Epithelial cell of proximal tubule (primary cell): ENCODE measurements at regions not wholly inside any gene's neighbourhood (a gene's known extent, or its start where the extent isn't known, plus 50 kb on each side); places are given as distances from the start of the nearest gene placed in this dataset.

Experiments used
- DNase-seq: peaks from one replicate; pipeline ENCODE4 v3.0.0-alpha.2; 2011; ENCODE audit warnings: low read depth
- H3K4me3 ChIP-seq: 2 replicates; pipeline ENCODE4 v1.5.1; 2011; ENCODE audit warnings: low read depth, mild to moderate bottlenecking, low read length
- TF ChIP-seq, protein P1 (sequence below): conservative IDR thresholded peaks from 2 replicates; pipeline ENCODE4 v1.5.1; 2012; ENCODE audit warnings: low read depth, mild to moderate bottlenecking, low read length

DNA sequence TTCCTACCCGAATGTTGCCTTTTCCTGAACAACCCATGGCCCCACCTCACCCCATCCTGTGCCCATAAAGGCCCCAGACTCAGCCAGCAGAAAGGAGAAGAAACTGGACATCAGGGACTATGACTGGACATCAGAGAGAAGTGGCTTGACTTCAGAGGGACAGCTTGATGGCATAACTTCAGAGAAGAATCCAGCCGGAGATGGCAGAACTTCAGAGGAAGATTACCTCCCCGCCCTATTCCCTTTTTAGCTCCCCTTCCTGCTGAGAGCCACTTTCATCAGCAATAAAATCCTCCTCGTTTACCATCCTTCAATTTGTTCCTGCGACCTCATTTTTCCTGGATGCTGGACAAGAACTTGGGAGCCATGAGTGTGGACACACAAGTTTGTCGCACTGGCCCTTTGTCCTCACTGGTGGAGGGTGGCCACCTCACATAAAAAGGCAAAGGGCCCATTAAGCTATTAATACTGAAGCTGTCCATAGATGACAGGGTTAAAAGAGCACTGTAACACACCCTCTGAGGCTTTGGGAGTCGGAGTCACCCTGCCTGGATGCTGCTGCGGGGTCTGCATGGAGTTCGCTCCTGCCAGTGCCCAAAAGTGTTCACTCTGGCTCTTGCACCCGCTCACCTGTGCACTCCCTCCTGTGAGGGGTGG, 260.4 kb downstream of the SLITRK1 start:
- no peak for DNase-seq
- TF ChIP-seq, protein P1, sequence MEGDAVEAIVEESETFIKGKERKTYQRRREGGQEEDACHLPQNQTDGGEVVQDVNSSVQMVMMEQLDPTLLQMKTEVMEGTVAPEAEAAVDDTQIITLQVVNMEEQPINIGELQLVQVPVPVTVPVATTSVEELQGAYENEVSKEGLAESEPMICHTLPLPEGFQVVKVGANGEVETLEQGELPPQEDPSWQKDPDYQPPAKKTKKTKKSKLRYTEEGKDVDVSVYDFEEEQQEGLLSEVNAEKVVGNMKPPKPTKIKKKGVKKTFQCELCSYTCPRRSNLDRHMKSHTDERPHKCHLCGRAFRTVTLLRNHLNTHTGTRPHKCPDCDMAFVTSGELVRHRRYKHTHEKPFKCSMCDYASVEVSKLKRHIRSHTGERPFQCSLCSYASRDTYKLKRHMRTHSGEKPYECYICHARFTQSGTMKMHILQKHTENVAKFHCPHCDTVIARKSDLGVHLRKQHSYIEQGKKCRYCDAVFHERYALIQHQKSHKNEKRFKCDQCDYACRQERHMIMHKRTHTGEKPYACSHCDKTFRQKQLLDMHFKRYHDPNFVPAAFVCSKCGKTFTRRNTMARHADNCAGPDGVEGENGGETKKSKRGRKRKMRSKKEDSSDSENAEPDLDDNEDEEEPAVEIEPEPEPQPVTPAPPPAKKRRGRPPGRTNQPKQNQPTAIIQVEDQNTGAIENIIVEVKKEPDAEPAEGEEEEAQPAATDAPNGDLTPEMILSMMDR: no peak
- H3K4me3 ChIP-seq: no peak overlapping the region

DNA sequence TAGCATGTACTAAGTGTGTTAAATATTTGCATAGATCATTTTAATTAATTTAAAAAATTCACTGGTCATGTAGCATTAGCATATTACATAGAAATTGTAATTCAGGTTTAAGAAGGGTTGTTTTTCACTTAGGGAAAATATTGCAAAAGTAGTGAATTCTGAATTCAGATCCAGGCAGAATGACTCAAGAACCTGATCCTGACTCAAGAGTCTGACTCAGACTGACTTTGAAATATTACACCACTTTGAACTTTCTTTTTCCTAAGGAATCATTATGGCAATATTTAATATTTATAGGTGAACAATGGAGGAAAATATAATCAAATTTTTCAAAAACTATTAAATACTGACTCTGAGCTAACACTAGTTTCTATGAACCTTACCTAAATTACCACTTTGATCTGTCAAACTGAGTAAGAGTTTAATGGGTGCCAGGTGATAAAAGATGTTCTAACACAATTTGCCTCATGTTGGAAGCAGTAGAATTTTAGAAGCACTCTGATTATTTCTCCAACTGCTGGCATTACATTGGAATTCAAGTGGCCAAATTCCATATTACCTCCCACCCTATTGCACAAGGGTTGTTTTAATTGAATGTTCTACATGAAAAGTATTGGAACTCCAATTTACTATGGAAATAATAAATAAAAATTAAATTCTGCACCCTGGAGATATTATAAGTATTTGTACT, 261.6 kb downstream of the SLITRK1 start:
- no peak for DNase-seq
- no peak overlapping the region for H3K4me3 ChIP-seq
- TF ChIP-seq, protein P1: no peak

DNA sequence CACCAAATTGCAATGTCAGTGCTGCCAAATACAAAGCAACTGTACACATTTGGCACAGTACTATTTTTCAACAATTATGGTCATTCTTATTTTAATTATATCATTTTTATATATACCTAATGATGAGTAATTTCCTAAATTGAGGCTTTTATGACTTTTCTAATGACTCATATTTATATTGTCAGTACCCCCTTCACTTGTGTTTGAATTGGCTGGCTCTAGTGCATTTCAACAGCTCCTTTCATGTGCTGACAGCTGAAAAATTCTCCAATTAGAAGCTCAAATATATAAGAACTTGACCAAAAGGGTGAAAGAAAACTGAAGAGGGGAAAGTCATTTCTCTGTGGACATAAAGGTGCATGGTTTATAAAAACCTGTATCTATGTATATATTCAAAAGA, 263.3 kb downstream of the SLITRK1 start:
- no peak for DNase-seq
- no peak overlapping the region for H3K4me3 ChIP-seq
- TF ChIP-seq, protein P1: no peak

DNA sequence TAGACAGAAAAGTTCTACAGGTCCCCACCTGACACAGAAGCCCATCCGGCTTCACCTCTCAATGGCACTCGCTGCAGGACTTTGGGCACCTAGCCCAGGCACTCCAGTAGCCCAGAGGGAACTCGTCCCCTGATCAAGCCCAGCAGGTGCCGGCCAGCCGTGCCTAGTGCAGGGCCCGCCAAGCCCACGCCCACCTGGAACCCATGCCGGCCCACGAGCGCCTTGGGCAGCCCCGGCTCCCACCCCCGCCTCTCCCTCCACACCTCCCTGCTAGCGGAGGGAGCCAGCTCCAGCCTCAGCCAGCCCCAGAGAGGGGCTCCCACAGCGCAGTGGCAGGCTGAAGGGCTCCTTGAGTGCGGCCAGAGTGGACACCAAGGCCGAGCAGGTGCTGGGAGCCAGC, 268.8 kb downstream of the SLITRK1 start:
- TF ChIP-seq, protein P1: no peak
- DNase-seq: no peak
- H3K4me3 ChIP-seq: no peak overlapping the region

DNA sequence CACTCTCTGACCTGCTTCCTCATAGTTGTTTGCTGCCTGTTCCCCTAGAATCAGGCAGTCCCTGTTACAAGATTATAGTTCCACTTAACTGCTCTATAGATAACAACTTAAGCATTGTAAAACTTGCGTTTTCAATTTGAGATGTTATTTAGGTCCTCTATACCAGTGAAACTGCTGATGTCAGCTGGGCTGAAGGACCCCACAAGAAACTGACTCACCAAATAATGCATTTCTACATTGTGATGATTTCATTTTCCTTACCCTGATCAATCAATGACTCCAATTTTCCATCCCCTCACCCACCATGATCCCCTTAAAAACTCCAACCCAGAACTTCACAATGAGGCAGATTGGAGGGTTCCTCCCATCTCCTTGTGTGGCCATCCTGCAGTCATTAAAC, 280.7 kb downstream of the SLITRK1 start:
- TF ChIP-seq, protein P1: no peak
- no peak overlapping the region for H3K4me3 ChIP-seq
- DNase-seq: no peak

DNA sequence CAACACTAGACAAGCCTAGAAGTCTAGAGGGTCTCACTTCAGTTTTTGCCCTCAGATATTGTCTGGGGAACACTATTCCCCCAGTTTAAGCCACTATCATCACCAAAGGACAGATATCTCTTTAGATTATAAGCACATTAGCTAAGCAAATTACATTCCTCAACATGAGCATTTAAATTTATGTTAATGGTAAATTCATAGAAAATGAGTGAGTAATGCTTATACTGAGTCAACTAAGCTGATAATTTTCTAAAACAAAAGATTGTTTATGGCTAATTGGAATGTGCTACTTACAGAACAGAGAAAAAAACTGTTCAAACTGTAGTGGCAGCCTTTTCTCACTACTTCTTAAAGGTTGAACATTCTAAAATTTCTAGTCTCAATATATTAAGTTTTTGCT, 290.2 kb downstream of the SLITRK1 start:
- TF ChIP-seq, protein P1: no peak
- DNase-seq: no peak
- H3K4me3 ChIP-seq: no peak overlapping the region

DNA sequence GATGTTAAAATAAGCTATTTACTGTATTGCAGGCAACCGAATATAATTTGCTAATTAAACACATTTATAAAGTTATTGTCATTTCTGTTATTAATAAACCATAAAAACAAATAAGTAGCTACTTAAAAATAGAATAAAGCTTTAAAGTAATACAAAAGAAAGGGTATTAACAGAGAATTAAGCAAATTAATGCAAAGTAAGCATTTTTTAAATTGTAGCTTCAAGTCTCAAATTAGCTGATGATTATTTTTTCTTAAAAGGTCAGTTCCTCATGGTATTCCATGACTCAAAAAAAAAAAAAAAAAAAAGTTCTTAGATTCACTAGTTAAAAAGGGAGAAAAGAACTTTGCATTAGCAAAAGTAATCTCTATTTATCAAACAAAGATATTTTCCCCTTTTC, 292.5 kb downstream of the SLITRK1 start:
- TF ChIP-seq, protein P1: no peak
- no peak for DNase-seq
- H3K4me3 ChIP-seq: no peak overlapping the region
